ENCODE measurements at regions not wholly inside any gene's neighbourhood (a gene's known extent, or its start where the extent isn't known, plus 50 kb on each side); places are given as distances from the start of the nearest gene placed in this dataset.
"Not testable (repeated sequence)": the region's sequence is repeated elsewhere in the genome, so short reads cannot be mapped to it uniquely, and the experiment has no call there.

- DNase-seq = no peak
Observed at GRCh38 chr16:9014389-9014788, 50.7 kb upstream of the USP7 start.

- no peak for DNase-seq
Observed at GRCh38 chr16:9015489-9015888, 51.8 kb upstream of the USP7 start.

GRCh38 chr16:9016005-9016404 is 52.3 kb upstream of the USP7 start:
- not testable (repeated sequence) for DNase-seq

GRCh38 chr16:9016824-9017223 is 53.1 kb upstream of the USP7 start:
- no peak for DNase-seq

GRCh38 chr16:9027070-9027799 is 63.5 kb upstream of the USP7 start:
- no peak for DNase-seq

GRCh38 chr16:9028491-9028890 is 63.0 kb upstream of the HAPSTR1 start:
- not testable (repeated sequence) for DNase-seq

GRCh38 chr16:9031107-9031506 is 60.3 kb upstream of the HAPSTR1 start:
- DNase-seq = no peak

GRCh38 chr16:9033125-9033830 is 58.2 kb upstream of the HAPSTR1 start:
- DNase-seq = peak; percentile 2

GRCh38 chr16:9034056-9034455 is 57.4 kb upstream of the HAPSTR1 start:
- no peak for DNase-seq

- DNase-seq = no peak
Observed at GRCh38 chr16:9035996-9036395, 55.4 kb upstream of the HAPSTR1 start.

GRCh38 chr16:9039210-9039609 is 52.2 kb upstream of the HAPSTR1 start:
- DNase-seq = no peak

GRCh38 chr16:9040800-9041412 is 50.5 kb upstream of the HAPSTR1 start:
- DNase-seq = no peak
